ENCODE measurements at regions not wholly inside any gene's neighbourhood (a gene's known extent, or its start where the extent isn't known, plus 50 kb on each side); places are given as distances from the start of the nearest gene placed in this dataset.

DNA sequence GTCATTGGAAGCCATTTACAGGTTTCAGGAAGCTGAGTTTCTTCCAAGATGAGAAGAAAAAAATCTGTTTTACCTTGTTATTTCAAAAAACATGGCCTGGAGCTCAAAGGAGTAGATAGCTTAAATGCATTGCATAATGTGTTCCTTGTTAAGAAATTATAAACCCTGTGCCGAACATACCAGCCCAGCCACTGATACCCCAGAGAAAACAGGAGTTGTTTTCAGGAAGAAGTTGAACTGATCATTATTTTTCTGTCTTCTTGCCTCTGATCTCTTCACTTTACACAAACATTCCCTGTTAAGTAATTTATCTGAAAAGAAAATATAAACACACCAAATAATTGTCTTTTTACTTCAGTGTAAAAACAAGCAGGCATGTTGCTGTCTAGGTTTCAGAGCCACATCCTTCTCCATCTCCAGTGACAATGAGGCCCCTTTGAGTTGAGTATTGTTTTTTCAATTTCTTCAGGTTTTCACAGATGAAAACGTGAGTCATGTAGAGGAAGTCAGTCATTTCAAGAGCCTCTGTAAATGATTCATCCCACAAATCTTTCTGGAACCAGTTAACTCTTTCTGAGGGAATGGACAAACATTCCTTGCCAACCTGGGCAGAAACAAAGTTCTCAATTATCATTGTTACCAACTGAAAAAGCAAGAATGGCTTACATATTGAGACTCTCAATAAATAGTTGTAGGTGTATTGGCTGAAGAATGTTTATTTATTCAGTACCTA, 244.2 kb downstream of the IPMK start:
- Histone ChIP-seq H3K27ac (peak overlapping the region; percentile 90), H3K36me3 (replicated peaks) (no peaks in the 10 kb centered on the region), H3K27me3 (replicated peaks) (no peaks in the 10 kb centered on the region), H3K4me3 (ENCODE audit: low read depth, low read length) (no peak overlapping the region)
- peak; percentile 62 for DNase-seq
- in situ Hi-C loops (cut with HindIII; ENCODE audit: low pct_ligation_motif_present, low sequenced_read_pairs): no loop called here
- TF ChIP-seq, protein P1, sequence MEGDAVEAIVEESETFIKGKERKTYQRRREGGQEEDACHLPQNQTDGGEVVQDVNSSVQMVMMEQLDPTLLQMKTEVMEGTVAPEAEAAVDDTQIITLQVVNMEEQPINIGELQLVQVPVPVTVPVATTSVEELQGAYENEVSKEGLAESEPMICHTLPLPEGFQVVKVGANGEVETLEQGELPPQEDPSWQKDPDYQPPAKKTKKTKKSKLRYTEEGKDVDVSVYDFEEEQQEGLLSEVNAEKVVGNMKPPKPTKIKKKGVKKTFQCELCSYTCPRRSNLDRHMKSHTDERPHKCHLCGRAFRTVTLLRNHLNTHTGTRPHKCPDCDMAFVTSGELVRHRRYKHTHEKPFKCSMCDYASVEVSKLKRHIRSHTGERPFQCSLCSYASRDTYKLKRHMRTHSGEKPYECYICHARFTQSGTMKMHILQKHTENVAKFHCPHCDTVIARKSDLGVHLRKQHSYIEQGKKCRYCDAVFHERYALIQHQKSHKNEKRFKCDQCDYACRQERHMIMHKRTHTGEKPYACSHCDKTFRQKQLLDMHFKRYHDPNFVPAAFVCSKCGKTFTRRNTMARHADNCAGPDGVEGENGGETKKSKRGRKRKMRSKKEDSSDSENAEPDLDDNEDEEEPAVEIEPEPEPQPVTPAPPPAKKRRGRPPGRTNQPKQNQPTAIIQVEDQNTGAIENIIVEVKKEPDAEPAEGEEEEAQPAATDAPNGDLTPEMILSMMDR (IDR thresholded peaks at IDR 0.05; ENCODE audit: low read depth, low read length, missing control alignments): no peak

DNA sequence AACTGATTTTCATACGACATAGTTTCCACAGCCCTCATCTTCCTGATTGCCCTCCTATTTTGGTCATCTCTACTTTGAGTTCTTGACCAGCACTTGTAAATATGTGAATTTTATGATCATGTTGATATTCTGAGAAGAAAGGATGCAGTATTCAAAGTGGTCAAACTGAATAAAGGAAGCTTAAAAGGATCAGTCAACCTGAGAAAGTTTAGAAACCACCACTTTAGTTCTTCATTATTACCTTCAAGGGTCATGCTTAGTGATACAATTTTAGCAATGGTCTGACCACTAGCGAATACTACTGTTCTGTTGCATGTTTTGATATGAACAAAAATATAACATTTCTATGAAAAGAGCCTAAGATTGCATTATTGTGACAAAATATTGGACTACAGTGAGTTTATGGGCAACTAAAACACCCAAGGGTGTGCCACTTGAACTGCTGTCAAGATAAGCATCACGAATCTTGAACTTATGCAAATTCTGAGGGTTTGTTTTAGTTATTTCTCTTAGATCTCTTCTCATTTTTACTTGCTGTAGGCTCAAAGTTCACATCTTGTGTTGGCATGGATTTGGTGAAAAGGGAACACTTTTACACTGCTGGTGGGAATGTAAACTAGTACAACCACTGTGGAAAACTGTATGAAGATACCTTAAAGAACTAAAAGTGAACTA, 247.7 kb downstream of the IPMK start:
- TF ChIP-seq, protein P1 (IDR thresholded peaks at IDR 0.05; ENCODE audit: low read depth, low read length, missing control alignments): no peak
- DNase-seq: no peak
- in situ Hi-C loops (cut with HindIII; ENCODE audit: low pct_ligation_motif_present, low sequenced_read_pairs): no loop called here
- no peaks in the 10 kb centered on the region for H3K27me3 ChIP-seq (replicated peaks)
- H3K4me3 ChIP-seq (ENCODE audit: low read depth, low read length): no peak overlapping the region
- H3K27ac ChIP-seq: no peak overlapping the region
- H3K36me3 ChIP-seq (replicated peaks): no peaks in the 10 kb centered on the region

DNA sequence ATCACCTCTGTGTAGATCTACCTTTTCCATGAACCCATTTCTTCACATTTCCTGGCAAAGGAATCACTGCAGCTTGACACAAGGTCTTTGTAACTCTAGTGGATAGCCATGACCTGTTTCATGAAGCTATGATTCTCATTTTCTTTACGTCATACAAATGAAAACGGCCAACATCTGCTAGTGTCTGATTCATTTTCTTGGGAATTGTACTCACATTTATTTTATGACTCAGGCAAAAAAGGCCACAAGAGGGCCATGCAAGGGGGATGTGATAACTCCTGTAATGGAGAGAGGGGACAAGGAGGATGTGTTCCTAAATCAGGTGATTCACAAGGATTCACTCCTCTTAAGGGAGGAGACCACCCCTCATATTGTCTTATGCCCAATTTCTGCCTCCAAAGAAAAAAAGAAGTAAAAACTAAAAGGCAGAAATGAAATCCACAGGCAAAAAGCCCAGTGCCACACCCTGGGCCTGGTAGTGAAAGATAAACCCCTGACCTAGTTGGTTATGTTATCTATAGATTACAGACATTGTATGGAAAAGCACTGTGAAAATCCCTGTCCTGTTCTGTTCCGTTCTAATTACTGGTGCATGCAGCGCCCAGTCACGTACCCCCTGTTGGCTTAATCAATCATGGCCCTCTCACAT, 249.9 kb downstream of the IPMK start:
- Histone ChIP-seq H3K27ac (peak overlapping the region; percentile 61), H3K36me3 (replicated peaks) (no peaks in the 10 kb centered on the region), H3K4me3 (ENCODE audit: low read depth, low read length) (no peak overlapping the region), H3K27me3 (replicated peaks) (no peaks in the 10 kb centered on the region)
- in situ Hi-C loops (cut with HindIII; ENCODE audit: low pct_ligation_motif_present, low sequenced_read_pairs): no loop called here
- DNase-seq: peak; percentile 83
- TF ChIP-seq, protein P1 (IDR thresholded peaks at IDR 0.05; ENCODE audit: low read depth, low read length, missing control alignments): peak; percentile 43

DNA sequence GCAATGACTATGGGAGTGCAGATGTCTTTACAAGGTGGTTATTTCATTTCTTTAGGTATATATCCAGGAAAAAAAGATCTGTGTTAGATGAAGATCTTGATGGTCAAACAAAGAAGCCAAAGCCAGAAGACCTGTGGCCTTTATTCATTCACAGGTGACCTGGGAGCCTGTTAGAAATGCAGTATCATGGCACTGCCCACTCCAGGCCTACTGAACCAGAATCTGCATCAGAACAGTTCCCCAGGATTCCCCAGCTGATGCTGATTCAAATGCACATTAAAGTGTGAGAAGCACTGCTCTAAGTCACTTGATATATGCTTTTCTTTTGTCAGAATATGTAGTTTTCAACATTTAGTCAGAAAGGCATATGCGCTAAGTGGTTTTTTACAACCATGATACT, 251.1 kb downstream of the IPMK start:
- no peak overlapping the region for H3K4me3 ChIP-seq (ENCODE audit: low read depth, low read length)
- no peak overlapping the region for H3K27ac ChIP-seq
- H3K36me3 ChIP-seq (replicated peaks): no peaks in the 10 kb centered on the region
- TF ChIP-seq, protein P1 (IDR thresholded peaks at IDR 0.05; ENCODE audit: low read depth, low read length, missing control alignments): no peak
- no peak for DNase-seq
- in situ Hi-C loops (cut with HindIII; ENCODE audit: low pct_ligation_motif_present, low sequenced_read_pairs): no loop called here
- no peaks in the 10 kb centered on the region for H3K27me3 ChIP-seq (replicated peaks)

DNA sequence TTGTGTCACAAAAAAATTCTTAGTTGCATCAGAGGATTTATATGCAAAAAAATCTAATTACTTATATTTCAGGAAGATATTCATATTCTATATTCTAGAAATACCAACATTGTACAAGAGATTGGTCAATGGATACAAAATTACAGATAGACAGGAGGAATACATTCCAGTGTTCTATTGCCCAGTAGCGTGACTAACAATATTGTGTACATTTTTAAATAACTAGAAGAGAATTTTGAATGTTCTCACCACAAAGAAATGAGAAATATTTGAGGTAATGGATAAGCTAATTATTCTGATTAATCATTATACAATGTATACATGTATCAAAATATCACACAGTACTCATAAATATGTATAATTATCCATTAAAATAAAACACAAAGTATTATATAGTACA, 253.3 kb downstream of the IPMK start:
- H3K27ac ChIP-seq: no peak overlapping the region
- in situ Hi-C loops (cut with HindIII; ENCODE audit: low pct_ligation_motif_present, low sequenced_read_pairs): no loop called here
- DNase-seq: no peak
- H3K4me3 ChIP-seq (ENCODE audit: low read depth, low read length): no peak overlapping the region
- H3K27me3 ChIP-seq (replicated peaks): no peaks in the 10 kb centered on the region
- no peaks in the 10 kb centered on the region for H3K36me3 ChIP-seq (replicated peaks)
- TF ChIP-seq, protein P1 (IDR thresholded peaks at IDR 0.05; ENCODE audit: low read depth, low read length, missing control alignments): no peak

All from brain microvascular endothelial cell (primary cell).